ENCODE measurements at regions not wholly inside any gene's neighbourhood (a gene's known extent, or its start where the extent isn't known, plus 50 kb on each side); places are given as distances from the start of the nearest gene placed in this dataset.

DNA sequence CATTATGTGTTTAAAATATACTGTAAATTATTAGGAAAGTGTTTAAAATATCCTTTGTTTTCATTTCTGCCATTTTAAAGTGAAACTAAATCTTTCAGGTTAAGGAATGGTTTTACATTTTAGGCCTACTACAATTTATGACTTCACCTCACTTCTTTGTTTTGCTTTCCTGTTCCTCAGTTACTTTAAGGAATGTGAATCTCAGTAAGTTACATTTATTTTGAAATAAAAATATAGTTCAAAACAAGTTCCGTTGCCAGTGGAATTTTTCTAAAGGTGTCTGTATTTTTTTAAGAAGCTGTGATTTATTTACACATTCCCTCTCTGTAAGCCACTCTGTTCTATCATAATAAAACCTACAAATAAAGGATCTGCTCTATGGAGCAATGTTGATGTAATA is 630.9 kb upstream of the AGTR1 start:
- H3K4me3 ChIP-seq (ENCODE audit: control insufficient read depth in 2 of 3, extremely low read depth in 1 of 3, insufficient read depth in 2 of 3, low read depth in 1 of 3, low read length in 3 of 3) = no peak overlapping the region
- H4K20me1 ChIP-seq (ENCODE audit: control insufficient read depth, extremely low read depth, insufficient read depth, low read length) = no peaks in the 10 kb centered on the region
- H3K27ac ChIP-seq (ENCODE audit: control insufficient read depth, insufficient read depth, low read length) = no peak overlapping the region
- TF ChIP-seq, protein P1, sequence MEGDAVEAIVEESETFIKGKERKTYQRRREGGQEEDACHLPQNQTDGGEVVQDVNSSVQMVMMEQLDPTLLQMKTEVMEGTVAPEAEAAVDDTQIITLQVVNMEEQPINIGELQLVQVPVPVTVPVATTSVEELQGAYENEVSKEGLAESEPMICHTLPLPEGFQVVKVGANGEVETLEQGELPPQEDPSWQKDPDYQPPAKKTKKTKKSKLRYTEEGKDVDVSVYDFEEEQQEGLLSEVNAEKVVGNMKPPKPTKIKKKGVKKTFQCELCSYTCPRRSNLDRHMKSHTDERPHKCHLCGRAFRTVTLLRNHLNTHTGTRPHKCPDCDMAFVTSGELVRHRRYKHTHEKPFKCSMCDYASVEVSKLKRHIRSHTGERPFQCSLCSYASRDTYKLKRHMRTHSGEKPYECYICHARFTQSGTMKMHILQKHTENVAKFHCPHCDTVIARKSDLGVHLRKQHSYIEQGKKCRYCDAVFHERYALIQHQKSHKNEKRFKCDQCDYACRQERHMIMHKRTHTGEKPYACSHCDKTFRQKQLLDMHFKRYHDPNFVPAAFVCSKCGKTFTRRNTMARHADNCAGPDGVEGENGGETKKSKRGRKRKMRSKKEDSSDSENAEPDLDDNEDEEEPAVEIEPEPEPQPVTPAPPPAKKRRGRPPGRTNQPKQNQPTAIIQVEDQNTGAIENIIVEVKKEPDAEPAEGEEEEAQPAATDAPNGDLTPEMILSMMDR (optimal IDR thresholded peaks at IDR 0.05 in 1 of 3, IDR thresholded peaks at IDR 0.05 in 1 of 3, conservative IDR thresholded peaks at IDR 0.05 in 1 of 3; ENCODE audit: extremely low read depth in 1 of 3, insufficient read depth in 2 of 3, low read length in 3 of 3) = no peak
- TF ChIP-seq EZH2 (IDR thresholded peaks at IDR 0.05; ENCODE audit: low read length) = no peak
- FAIRE-seq (no peak), DNase-seq (ENCODE audit: low read depth, low spot score) (no peak)
- no peak overlapping the region for H2AFZ ChIP-seq (ENCODE audit: control insufficient read depth, low read length)
- no peaks in the 10 kb centered on the region for H3K4me1 ChIP-seq (ENCODE audit: control insufficient read depth, extremely low read depth, insufficient read depth, low read length)
- no peaks in the 10 kb centered on the region for H3K79me2 ChIP-seq (ENCODE audit: control insufficient read depth, insufficient read depth, low read length)
- H3K9me1 ChIP-seq (ENCODE audit: control insufficient read depth, extremely low read depth, insufficient read depth, low read length) = no peaks in the 10 kb centered on the region
- no peak overlapping the region for H3K9ac ChIP-seq (ENCODE audit: control insufficient read depth, extremely low read depth, insufficient read depth, low read length)
- no peak overlapping the region for H3K4me2 ChIP-seq (ENCODE audit: control insufficient read depth, extremely low read depth, insufficient read depth, low read depth, low read length)
- no peaks in the 10 kb centered on the region for H3K27me3 ChIP-seq (ENCODE audit: control insufficient read depth, extremely low read depth, insufficient read depth, low read length)
- H3K36me3 ChIP-seq (ENCODE audit: control insufficient read depth in 2 of 2, extremely low read depth in 1 of 2, insufficient read depth in 2 of 2, low read length in 2 of 2) = no peaks in the 10 kb centered on the region
- dilution Hi-C loops (cut with MboI; ENCODE audit: extremely low pct_ligation_motif_present, low sequenced_read_pairs) = no loop called here
- H3K9me3 ChIP-seq (ENCODE audit: control insufficient read depth, low read depth, low read length) = no peaks in the 10 kb centered on the region

DNA sequence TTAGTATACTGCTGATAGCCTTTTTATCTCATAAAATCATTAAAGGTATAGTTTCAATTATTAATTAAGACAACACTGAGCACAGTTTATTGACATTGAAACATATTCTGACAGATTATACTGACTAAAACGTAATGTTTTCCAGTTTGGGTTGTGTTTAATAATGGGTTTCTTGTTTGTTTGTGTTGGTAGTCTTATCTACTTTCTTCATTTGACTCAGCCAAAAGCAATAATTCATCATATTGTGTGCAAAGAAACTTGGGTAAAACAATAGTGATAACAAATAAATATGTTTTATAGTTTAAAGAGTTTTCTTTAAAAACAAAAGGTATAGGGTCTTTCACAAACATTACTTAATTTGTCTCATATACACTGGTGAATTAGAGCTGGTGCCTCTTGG is 629.2 kb upstream of the AGTR1 start:
- Histone ChIP-seq H3K27ac (ENCODE audit: control insufficient read depth, insufficient read depth, low read length) (no peak overlapping the region), H3K4me1 (ENCODE audit: control insufficient read depth, extremely low read depth, insufficient read depth, low read length) (no peaks in the 10 kb centered on the region), H3K9me1 (ENCODE audit: control insufficient read depth, extremely low read depth, insufficient read depth, low read length) (no peaks in the 10 kb centered on the region), H3K79me2 (ENCODE audit: control insufficient read depth, insufficient read depth, low read length) (no peaks in the 10 kb centered on the region), H3K9me3 (ENCODE audit: control insufficient read depth, low read depth, low read length) (no peaks in the 10 kb centered on the region), H4K20me1 (ENCODE audit: control insufficient read depth, extremely low read depth, insufficient read depth, low read length) (no peaks in the 10 kb centered on the region), H3K36me3 (ENCODE audit: control insufficient read depth in 2 of 2, extremely low read depth in 1 of 2, insufficient read depth in 2 of 2, low read length in 2 of 2) (no peaks in the 10 kb centered on the region), H2AFZ (ENCODE audit: control insufficient read depth, low read length) (no peak overlapping the region), H3K4me3 (ENCODE audit: control insufficient read depth in 2 of 3, extremely low read depth in 1 of 3, insufficient read depth in 2 of 3, low read depth in 1 of 3, low read length in 3 of 3) (no peak overlapping the region), H3K4me2 (ENCODE audit: control insufficient read depth, extremely low read depth, insufficient read depth, low read depth, low read length) (no peak overlapping the region), H3K9ac (ENCODE audit: control insufficient read depth, extremely low read depth, insufficient read depth, low read length) (no peak overlapping the region), H3K27me3 (ENCODE audit: control insufficient read depth, extremely low read depth, insufficient read depth, low read length) (no peaks in the 10 kb centered on the region)
- DNase-seq (ENCODE audit: low read depth, low spot score) = no peak
- dilution Hi-C loops (cut with MboI; ENCODE audit: extremely low pct_ligation_motif_present, low sequenced_read_pairs) = no loop called here
- no peak for TF ChIP-seq EZH2 (IDR thresholded peaks at IDR 0.05; ENCODE audit: low read length)
- TF ChIP-seq, protein P1 (optimal IDR thresholded peaks at IDR 0.05 in 1 of 3, IDR thresholded peaks at IDR 0.05 in 1 of 3, conservative IDR thresholded peaks at IDR 0.05 in 1 of 3; ENCODE audit: extremely low read depth in 1 of 3, insufficient read depth in 2 of 3, low read length in 3 of 3) = no peak
- FAIRE-seq = no peak

Measured in keratinocyte (primary cell).